ENCODE measurements at regions not wholly inside any gene's neighbourhood (a gene's known extent, or its start where the extent isn't known, plus 50 kb on each side); places are given as distances from the start of the nearest gene placed in this dataset.

DNA sequence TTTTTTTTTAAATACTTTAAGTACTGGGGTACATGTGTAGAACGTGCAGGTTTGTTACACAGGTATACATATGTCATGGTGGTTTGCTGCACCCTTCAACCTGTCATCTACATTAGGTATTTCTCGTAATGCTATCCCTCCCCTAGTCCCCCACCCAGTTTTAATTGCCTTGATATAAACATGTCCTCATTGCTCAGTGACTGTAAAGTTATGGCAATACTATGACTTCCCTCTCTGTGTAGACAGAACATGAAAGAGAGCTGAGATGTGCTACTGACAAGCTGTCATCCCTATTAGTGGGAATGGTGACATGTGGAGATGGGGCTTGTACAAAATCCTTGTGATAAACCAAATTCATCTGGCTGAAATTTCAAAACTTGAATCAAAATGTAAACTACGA is 449.7 kb upstream of the TRIB2 start:
- no peak for FAIRE-seq

DNA sequence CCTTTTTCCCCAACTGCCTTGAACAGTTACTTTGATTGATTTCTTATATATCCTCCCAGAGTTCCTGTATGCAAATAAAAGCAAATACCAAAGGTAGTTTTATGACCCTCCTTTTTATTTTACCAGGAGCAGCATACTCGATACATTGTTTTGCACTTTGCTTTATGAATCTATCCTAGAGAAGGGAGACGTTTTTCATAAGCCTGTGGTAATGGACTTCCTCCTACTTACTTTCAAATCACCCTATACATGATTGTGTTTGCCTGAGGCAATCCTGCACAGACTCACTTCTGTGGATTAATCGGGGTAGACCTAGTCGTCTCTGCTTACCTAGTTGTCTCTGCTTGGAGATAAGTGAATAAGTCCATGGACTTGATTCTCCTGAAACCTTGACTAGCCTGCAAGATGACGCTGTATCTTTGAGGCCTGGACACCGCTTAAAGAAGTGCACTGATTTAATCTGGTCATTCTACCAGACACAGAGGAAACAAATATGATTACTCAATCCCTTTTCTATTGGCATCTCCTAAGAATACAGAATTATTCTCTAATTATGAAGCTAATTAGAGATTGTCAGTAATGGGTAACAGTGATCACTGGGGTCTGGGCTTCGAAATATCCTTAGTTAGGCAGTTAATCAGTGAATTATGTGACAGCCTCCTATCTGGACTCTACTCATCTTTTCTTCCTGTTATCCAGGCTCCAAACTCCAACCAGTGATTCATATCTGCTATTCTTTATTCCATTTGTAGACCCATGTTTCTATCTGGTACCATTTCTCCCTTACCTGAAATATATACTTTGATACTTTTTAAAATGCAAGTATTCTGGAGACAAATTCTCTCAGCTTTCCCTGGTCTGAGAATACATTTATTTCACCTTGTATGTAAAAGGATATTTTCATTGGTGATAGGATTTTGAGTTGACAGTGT is 447.4 kb upstream of the TRIB2 start:
- no peak for FAIRE-seq

GRCh38 chr2:12270876-12271588 is 445.7 kb upstream of the TRIB2 start:
- FAIRE-seq = no peak

DNA sequence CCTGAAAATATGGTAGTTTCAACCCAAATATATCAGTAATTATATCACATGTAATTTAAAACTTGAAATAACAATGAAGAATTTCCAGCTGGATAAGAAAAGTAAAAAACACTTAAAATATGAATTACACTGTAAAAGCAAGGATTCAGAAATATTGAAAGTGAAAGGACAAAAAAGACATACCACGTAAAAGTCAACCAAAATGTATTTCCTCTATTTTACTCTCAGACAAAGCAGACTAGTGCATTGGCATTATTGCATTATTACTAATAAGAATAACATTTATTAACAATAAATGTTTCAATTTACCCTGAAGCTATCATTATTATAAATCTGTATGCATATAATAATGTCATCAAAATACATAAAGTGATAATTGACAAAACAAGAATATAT is 445.1 kb upstream of the TRIB2 start:
- no peak for FAIRE-seq

DNA sequence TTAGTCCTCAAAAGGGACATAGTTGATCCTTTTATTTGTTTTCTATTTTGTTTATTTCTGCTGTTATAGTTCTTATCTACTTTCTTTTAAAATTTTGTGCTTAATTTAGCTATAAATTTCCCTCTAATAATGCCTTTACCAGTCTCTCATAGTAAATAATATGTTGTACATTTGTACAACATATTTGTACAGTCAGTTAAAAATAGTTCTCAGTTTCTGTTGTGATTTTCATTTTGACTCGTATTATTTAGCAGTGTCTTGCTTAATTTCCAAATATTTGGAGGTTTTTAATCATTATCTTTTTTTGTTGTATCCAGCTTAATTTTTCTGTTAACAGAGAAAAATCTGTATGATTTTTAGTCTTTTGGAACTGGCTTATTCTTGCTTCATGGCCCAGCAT is 443.6 kb upstream of the TRIB2 start:
- no peak for FAIRE-seq

- FAIRE-seq = peak; percentile 18
Observed at GRCh38 chr2:12274591-12274990, 442.1 kb upstream of the TRIB2 start.

DNA sequence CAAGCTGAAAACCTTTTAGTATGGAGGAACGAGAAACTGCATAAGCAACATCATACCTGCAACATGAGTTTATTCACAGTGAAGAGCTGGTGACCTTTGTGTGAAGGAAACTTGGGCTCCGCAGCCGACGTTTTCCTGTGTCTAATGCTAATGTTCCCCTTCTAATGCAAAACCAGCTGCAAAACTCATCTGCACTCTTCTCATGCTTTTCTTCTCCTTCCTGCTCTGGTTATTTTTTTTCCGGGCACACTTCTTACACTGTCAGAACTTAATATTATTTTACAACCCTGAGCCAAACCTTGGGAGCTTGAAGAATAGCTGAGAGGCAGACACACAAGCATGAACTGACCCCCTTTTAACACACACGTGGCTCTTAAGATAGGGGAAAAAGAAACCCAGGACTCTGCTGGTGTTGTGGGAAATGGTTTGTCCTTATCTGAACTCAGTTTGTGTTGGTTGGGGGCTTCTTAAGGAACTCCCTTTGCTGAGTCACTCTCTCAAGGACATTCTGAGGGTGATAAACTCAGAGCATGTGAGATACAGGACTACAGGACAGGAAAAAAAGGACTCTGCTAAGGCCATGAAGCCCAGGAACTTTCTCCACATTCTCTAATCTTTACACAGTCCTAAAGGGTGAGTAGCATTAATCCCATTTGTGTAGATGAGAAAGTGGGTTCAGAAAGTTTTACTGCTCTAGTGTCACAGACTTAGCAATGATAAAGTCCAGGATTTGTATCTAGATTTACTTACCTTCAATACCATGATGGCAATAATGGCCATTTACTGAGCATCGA is 439.3 kb upstream of the TRIB2 start:
- FAIRE-seq = no peak

GRCh38 chr2:12278217-12278750 is 438.5 kb upstream of the TRIB2 start:
- FAIRE-seq = no peak

- peak; percentile 61 for FAIRE-seq
Observed at GRCh38 chr2:12282780-12283695, 433.7 kb upstream of the TRIB2 start.

DNA sequence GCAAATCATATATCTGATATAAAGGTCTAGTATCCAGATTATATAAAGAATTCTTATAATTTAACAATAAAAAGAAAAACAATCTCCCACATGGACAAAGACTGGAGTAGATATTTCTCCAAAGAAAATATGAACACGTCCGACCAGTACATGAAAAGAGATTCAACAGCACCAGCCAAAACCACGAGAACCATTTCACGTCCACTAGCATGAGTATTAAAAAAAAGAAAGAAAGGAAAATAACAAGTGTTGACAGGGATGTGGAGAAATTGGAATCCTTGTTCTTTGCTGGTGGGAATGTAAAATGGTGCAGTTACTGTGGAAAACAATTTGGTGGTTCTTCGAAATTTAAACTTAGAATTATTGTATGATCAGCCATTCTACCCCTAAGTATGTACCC is 432.7 kb upstream of the TRIB2 start:
- FAIRE-seq = no peak

DNA sequence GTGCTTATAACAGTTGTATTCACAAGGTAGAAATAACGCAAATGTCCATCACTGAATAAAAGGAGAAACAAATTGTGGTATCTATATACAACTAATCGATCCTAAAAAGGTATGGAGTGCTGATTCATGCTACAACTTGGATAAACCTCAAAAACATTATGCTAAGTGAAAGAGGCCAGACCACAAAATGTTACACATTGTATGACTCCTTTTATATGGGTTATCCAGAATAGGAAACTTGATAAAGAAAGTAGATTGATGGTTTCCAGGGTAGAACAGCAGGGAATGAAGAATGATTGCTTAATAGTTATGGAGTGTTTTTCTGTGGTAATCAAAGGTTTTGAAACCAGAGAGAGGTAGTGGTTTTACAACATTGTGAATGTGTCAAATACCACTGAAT is 432.2 kb upstream of the TRIB2 start:
- FAIRE-seq = no peak

- FAIRE-seq = no peak
Observed at GRCh38 chr2:12286347-12286746, 430.4 kb upstream of the TRIB2 start.

- FAIRE-seq = no peak
Observed at GRCh38 chr2:12287220-12287751, 429.4 kb upstream of the TRIB2 start.

GRCh38 chr2:12288048-12288447 is 428.7 kb upstream of the TRIB2 start:
- FAIRE-seq = no peak

- FAIRE-seq = peak; percentile 85
Observed at GRCh38 chr2:12289120-12289802, 427.5 kb upstream of the TRIB2 start.

GRCh38 chr2:12291303-12291702 is 425.4 kb upstream of the TRIB2 start:
- FAIRE-seq = no peak

GRCh38 chr2:12293874-12294273 is 422.9 kb upstream of the TRIB2 start:
- no peak for FAIRE-seq

- FAIRE-seq = no peak
Observed at GRCh38 chr2:12295856-12296519, 420.7 kb upstream of the TRIB2 start.

- no peak for FAIRE-seq
Observed at GRCh38 chr2:12296915-12297314, 419.8 kb upstream of the TRIB2 start.

- no peak for FAIRE-seq
Observed at GRCh38 chr2:12298352-12298751, 418.4 kb upstream of the TRIB2 start.

Measured in endometrium (tissue), 2 donors.